Breast epithelium (tissue), 4 donors: ENCODE measurements at regions not wholly inside any gene's neighbourhood (a gene's known extent, or its start where the extent isn't known, plus 50 kb on each side); places are given as distances from the start of the nearest gene placed in this dataset.

Source experiments
- DNase-seq, 2 donors: peaks; one replicate each; pipeline ENCODE4 v3.0.0-alpha.2; 2019; ENCODE audit warnings: low spot score in 2 of 2
- H3K27ac ChIP-seq, 2 donors: fragments of 200-600 bp; sonication (generic) in 1 of 2; one replicate each; pipeline ENCODE4 v1.5.1; 2016 to 2019; ENCODE audit warnings: mild to moderate bottlenecking in 1 of 2
- H3K27me3 ChIP-seq, 2 donors: fragments of 200-600 bp; sonication (generic) in 1 of 2; one replicate each; pipeline versions ENCODE4 v1.5.1 to v1.6.0; 2017 to 2019; ENCODE audit warnings: control low read depth in 1 of 2, mild to moderate bottlenecking in 1 of 2
- H3K36me3 ChIP-seq: fragments of 200-600 bp; one replicate; pipeline ENCODE4 v1.5.1; 2019
- H3K4me1 ChIP-seq, 2 donors: fragments of 200-600 bp; sonication (generic); one replicate each; pipeline ENCODE4 v1.5.1; 2016 to 2019; ENCODE audit warnings: control low read depth in 1 of 2
- H3K4me3 ChIP-seq, 3 donors: fragments of 200-600 bp; sonication (generic); 1 replicate in 2 of 3; 2 replicates in 1 of 3; pipeline ENCODE4 v1.5.1; 2016 to 2019; ENCODE audit warnings: mild to moderate bottlenecking in 3 of 3, moderate library complexity in 2 of 3
- H3K9me3 ChIP-seq, 2 donors: fragments of 200-600 bp; sonication (generic) in 1 of 2; one replicate each; pipeline ENCODE4 v1.5.1; 2016 to 2019; ENCODE audit warnings: control low read depth in 1 of 2
- POLR2A ChIP-seq: fragments of 450-650 bp; IDR thresholded peaks from one replicate; pipeline ENCODE4 v1.6.1; 2016; ENCODE audit warnings: antibody characterized with exemption, mild to moderate bottlenecking, moderate library complexity
- POLR2AphosphoS5 ChIP-seq, 3 donors: sonication (generic); formaldehyde crosslinking; IDR thresholded peaks; one replicate each; pipeline ENCODE4 v1.6.1; 2017; ENCODE audit warnings: antibody characterized with exemption in 3 of 3
- intact Hi-C: fragments of 100-400 bp; cut with DNase I; formaldehyde crosslinking; loops from one replicate; pipeline ENCODE4 v1.15.1; 2023; ENCODE audit warnings: low total_unique reads
- TF ChIP-seq, protein P1 (sequence below), 3 donors: fragments of 450-650 bp; IDR thresholded peaks; one replicate each; pipeline ENCODE4 v1.5.1; 2016 to 2017; ENCODE audit warnings: antibody characterized with exemption in 3 of 3, mild to moderate bottlenecking in 3 of 3, moderate library complexity in 3 of 3

DNA sequence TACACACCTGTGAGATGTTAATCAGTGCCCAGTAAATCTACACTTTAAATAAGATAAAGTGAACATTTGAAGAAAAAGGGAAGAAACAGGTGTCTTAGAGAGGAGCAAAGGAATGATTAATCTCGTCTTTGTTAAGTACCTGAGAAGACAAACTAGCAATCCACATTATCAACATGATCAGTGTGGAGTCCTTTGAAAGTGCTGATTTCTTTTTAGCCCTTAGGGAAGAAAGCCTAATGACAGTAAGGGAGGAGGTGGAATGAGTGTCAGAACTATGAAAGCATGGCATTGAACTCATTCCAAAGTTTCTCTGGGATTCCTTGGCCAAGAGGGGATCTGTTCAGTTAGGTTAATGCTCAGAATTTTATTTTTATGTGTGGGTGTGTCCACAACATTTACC is 1109.0 kb upstream of the ACO1 start:
- Histone ChIP-seq H3K4me1 (no peaks in the 10 kb centered on the region), H3K4me3 (no peak overlapping the region), H3K9me3 (no peaks in the 10 kb centered on the region), H3K27ac (no peak overlapping the region), H3K36me3 (no peaks in the 10 kb centered on the region), H3K27me3 (no peaks in the 10 kb centered on the region)
- intact Hi-C loops: loop anchor here (10.0 kb wide), 1 partner anchor 409 kb away; no protein-coding TSS in a partner anchor
- TF ChIP-seq, protein P1, sequence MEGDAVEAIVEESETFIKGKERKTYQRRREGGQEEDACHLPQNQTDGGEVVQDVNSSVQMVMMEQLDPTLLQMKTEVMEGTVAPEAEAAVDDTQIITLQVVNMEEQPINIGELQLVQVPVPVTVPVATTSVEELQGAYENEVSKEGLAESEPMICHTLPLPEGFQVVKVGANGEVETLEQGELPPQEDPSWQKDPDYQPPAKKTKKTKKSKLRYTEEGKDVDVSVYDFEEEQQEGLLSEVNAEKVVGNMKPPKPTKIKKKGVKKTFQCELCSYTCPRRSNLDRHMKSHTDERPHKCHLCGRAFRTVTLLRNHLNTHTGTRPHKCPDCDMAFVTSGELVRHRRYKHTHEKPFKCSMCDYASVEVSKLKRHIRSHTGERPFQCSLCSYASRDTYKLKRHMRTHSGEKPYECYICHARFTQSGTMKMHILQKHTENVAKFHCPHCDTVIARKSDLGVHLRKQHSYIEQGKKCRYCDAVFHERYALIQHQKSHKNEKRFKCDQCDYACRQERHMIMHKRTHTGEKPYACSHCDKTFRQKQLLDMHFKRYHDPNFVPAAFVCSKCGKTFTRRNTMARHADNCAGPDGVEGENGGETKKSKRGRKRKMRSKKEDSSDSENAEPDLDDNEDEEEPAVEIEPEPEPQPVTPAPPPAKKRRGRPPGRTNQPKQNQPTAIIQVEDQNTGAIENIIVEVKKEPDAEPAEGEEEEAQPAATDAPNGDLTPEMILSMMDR (IDR thresholded peaks at IDR 0.05): no peak
- no peak for TF ChIP-seq POLR2A
- no peak for TF ChIP-seq POLR2AphosphoS5 (IDR thresholded peaks at IDR 0.05)
- no peak for DNase-seq

DNA sequence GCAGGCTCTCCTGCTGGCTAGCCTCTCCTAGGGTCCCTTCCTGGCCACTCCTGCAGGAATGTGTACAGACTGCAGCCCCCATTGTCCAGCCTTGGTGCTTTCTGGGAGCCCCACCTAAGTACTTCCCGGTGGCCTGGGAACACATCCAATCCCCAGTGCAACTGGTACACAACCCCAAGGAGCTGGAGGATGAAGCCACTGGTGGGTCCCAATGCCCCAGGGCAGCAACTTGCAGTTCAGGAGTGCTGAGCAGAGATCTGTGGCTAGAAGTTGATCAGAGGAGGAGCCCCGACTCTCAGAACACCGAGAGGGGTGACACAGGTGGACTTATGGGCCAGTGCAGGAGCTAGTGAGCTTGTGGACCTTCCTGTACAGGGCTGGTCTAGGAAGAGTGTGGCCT is 1093.7 kb upstream of the ACO1 start:
- H3K36me3 ChIP-seq: no peaks in the 10 kb centered on the region
- DNase-seq: no peak
- intact Hi-C loops: no loop called here
- no peak for TF ChIP-seq POLR2AphosphoS5 (IDR thresholded peaks at IDR 0.05)
- no peak for TF ChIP-seq POLR2A
- TF ChIP-seq, protein P1 (IDR thresholded peaks at IDR 0.05): no peak
- H3K4me3 ChIP-seq: no peak overlapping the region
- no peaks in the 10 kb centered on the region for H3K27me3 ChIP-seq
- H3K27ac ChIP-seq: no peak overlapping the region
- H3K9me3 ChIP-seq: no peaks in the 10 kb centered on the region
- no peaks in the 10 kb centered on the region for H3K4me1 ChIP-seq

DNA sequence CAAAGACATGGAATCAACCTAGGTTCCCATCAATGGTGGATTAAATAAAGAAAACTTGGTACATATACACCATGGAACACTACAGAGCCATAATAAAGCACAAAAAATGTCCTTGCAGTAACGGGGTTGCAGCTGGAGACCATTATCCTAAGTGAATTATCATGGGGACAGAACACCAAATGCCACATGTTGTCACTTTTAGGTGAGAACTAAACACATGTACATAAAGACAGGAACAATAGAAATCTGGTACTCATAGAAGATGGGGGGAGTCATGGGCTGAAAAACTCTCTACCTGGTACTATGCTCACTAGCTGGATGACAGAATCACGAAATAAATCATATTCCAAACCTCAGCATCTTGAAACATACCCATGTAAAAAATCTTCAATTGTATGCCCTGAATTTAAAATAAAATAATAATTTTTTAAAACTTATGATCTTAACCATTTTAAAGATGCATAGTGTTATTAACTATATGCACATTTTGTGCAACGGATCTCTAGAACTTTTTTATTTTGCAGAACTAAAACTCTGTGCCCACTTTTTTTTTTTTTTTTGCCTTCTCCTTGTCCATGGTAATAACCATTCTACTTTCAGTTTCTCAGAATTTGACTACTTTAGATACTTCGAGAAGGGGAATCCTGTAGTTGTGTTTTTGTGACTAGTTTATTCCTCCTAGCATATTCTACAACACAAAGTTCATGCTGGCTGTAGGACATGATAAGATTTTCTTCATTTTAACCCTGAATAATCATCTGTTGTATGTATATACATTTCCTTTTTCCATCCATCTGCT is 1081.6 kb upstream of the ACO1 start:
- no peak for DNase-seq
- TF ChIP-seq POLR2A: no peak
- no peak for TF ChIP-seq POLR2AphosphoS5 (IDR thresholded peaks at IDR 0.05)
- no peaks in the 10 kb centered on the region for H3K27me3 ChIP-seq
- no peak overlapping the region for H3K27ac ChIP-seq
- no peaks in the 10 kb centered on the region for H3K4me1 ChIP-seq
- intact Hi-C loops: no loop called here
- no peak overlapping the region for H3K4me3 ChIP-seq
- no peaks in the 10 kb centered on the region for H3K9me3 ChIP-seq
- no peaks in the 10 kb centered on the region for H3K36me3 ChIP-seq

DNA sequence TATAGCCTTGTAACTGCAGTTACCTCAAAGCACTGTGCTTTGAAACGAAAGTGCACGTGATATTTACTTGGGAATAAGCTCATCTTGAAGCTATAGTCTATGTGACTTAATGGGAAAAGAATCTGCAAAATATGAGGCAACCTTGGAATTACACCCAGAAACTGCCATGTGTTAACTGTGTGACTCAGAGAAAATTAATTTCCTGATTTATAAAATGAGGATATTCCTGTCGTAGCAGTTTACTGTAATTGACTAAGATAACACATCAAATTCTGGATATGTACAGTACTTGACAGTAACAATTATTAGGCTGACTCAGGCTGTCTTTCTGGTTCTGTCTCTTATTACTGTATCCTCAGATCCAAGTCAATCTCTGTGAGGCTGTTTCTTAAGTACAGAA is 1079.9 kb upstream of the ACO1 start:
- Histone ChIP-seq H3K27ac (no peak overlapping the region), H3K4me3 (no peak overlapping the region), H3K36me3 (no peaks in the 10 kb centered on the region), H3K4me1 (no peaks in the 10 kb centered on the region), H3K27me3 (no peaks in the 10 kb centered on the region), H3K9me3 (no peaks in the 10 kb centered on the region)
- TF ChIP-seq, protein P1 (IDR thresholded peaks at IDR 0.05): no peak
- TF ChIP-seq POLR2A (no peak), POLR2AphosphoS5 (IDR thresholded peaks at IDR 0.05) (no peak)
- intact Hi-C loops: no loop called here
- DNase-seq: no peak

DNA sequence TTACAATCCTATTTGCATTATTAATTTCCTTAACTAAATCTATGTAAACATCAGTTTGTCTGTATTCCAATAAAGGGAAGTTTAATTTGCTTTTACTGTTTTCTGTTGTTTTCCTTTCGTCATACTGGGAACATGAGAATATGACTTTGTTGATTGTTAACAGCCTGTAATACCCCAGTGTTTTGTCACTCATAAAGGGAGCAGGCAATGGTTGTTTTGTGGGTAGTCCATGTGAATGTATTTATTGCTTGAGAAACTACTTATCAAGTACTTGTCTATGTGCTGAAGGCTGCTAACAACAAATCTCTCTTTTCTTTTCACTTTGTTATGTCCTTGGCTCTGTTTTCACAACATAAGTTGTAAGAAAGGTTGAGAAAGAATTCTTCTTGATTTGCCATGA is 1070.2 kb upstream of the ACO1 start:
- Histone ChIP-seq H3K27me3 (no peaks in the 10 kb centered on the region), H3K4me1 (no peaks in the 10 kb centered on the region)

More for the DNA sequence above, 1070.2 kb upstream of the ACO1 start:
- DNase-seq: no peak
- H3K27ac ChIP-seq: no peak overlapping the region
- no peak overlapping the region for H3K4me3 ChIP-seq
- no peaks in the 10 kb centered on the region for H3K9me3 ChIP-seq
- no peak for TF ChIP-seq POLR2AphosphoS5 (IDR thresholded peaks at IDR 0.05)
- no peak for TF ChIP-seq POLR2A
- TF ChIP-seq, protein P1 (IDR thresholded peaks at IDR 0.05): no peak
- intact Hi-C loops: no loop called here
- no peaks in the 10 kb centered on the region for H3K36me3 ChIP-seq
